ENCODE measurements at regions not wholly inside any gene's neighbourhood (a gene's known extent, or its start where the extent isn't known, plus 50 kb on each side); places are given as distances from the start of the nearest gene placed in this dataset.
A peak's percentile ranks its signal among the peaks of the same experiment; 100 is the strongest.

DNA sequence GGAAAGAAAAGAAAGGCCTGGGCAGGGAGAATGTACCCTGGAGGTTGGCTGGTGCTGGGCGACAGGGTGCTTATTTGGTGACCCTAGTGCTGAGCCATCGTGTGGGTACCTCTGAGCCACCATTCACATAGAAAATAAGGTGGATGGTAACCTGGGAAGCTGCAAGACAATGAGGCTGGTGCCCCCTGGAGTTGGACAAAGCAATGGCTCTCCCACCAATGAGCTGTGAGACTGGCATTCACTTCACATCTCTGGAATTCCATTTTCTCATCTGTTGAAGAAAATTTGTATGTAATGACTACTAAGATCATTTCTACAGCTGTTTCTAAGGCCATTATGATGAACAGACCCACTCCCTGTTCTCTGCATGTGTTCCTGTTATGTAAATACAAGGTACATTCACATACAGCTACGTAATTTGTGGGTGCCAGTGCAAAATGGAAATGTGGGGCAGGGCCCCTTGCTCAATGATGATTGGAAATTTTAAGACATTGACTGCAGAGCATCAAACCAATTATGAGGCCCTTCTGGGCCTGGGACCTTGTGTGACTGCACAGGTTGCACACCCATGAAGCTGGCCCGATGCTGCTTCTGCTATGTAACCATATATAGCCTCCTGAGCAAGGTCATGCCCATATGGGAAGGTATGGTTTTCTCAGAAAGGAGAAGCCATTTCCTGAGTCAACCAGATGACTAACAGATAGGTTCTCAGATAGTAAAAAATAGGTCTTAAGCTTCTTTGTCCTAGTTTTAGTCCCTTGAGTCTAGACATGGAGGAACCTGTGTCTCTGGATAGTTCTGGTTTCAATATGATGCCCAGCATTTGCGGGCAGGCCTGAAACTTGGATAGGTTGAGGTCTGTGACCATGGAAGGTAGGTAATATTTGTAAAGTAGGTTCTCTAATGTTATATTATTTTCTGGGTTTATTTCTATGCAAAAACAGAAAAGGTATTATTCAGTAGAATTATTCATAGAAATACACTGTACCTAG lies 63.4 kb upstream of the IGF1 start:
- H3K9me3 ChIP-seq (ENCODE audit: low read depth) = no peaks in the 10 kb centered on the region
- no peak overlapping the region for H3K4me3 ChIP-seq
- H3K9ac ChIP-seq = no peak overlapping the region
- H3K27ac Mint-ChIP-seq = no peak overlapping the region
- no peaks in the 10 kb centered on the region for H3F3A ChIP-seq (ENCODE audit: low read depth)
- peaks cover 4% of the 10 kb centered on the region for H3K4me1 Mint-ChIP-seq
- no peak overlapping the region for H2AFZ ChIP-seq (replicated peaks)
- no peaks in the 10 kb centered on the region for H3K36me3 ChIP-seq
- H3K4me3 Mint-ChIP-seq = no peak overlapping the region
- H4K20me1 ChIP-seq (ENCODE audit: low read depth) = no peaks in the 10 kb centered on the region
- no peaks in the 10 kb centered on the region for H3K79me2 ChIP-seq (ENCODE audit: low read depth)
- peaks cover 4% of the 10 kb centered on the region for H3K27me3 Mint-ChIP-seq (ENCODE audit: insufficient read depth, low read depth)
- no peak overlapping the region for H3K4me2 ChIP-seq
- H3K4me1 ChIP-seq = peaks cover 7% of the 10 kb centered on the region
- DNase-seq (ENCODE audit: low spot score) = no peak
- no peaks in the 10 kb centered on the region for H3K9me3 Mint-ChIP-seq
- TF ChIP-seq EZH2 (IDR thresholded peaks at IDR 0.05) (no peak), EZH2phosphoT487 (IDR thresholded peaks at IDR 0.05) (no peak)
- TF ChIP-seq, protein P1, sequence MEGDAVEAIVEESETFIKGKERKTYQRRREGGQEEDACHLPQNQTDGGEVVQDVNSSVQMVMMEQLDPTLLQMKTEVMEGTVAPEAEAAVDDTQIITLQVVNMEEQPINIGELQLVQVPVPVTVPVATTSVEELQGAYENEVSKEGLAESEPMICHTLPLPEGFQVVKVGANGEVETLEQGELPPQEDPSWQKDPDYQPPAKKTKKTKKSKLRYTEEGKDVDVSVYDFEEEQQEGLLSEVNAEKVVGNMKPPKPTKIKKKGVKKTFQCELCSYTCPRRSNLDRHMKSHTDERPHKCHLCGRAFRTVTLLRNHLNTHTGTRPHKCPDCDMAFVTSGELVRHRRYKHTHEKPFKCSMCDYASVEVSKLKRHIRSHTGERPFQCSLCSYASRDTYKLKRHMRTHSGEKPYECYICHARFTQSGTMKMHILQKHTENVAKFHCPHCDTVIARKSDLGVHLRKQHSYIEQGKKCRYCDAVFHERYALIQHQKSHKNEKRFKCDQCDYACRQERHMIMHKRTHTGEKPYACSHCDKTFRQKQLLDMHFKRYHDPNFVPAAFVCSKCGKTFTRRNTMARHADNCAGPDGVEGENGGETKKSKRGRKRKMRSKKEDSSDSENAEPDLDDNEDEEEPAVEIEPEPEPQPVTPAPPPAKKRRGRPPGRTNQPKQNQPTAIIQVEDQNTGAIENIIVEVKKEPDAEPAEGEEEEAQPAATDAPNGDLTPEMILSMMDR (IDR thresholded peaks at IDR 0.05) = peak; percentile 28
- H3K27ac ChIP-seq = no peak overlapping the region
- no peaks in the 10 kb centered on the region for H3K27me3 ChIP-seq
- no peaks in the 10 kb centered on the region for H3K36me3 Mint-ChIP-seq

- Mint-ChIP-seq H3K27me3 (ENCODE audit: insufficient read depth, low read depth) (peaks cover 4% of the 10 kb centered on the region), H3K36me3 (no peaks in the 10 kb centered on the region), H3K9me3 (no peaks in the 10 kb centered on the region), H3K27ac (no peak overlapping the region), H3K4me1 (peaks cover 4% of the 10 kb centered on the region), H3K4me3 (no peak overlapping the region)
- Histone ChIP-seq H3K4me3 (no peak overlapping the region), H2AFZ (replicated peaks) (no peak overlapping the region), H3K27me3 (no peaks in the 10 kb centered on the region), H3K27ac (no peak overlapping the region), H4K20me1 (ENCODE audit: low read depth) (no peaks in the 10 kb centered on the region), H3K9me3 (ENCODE audit: low read depth) (no peaks in the 10 kb centered on the region), H3K36me3 (no peaks in the 10 kb centered on the region), H3K4me2 (no peak overlapping the region), H3F3A (ENCODE audit: low read depth) (no peaks in the 10 kb centered on the region), H3K4me1 (peaks cover 3% of the 10 kb centered on the region), H3K9ac (no peak overlapping the region), H3K79me2 (ENCODE audit: low read depth) (no peaks in the 10 kb centered on the region)
- TF ChIP-seq EZH2 (IDR thresholded peaks at IDR 0.05) (no peak), EZH2phosphoT487 (IDR thresholded peaks at IDR 0.05) (no peak)
- TF ChIP-seq, protein P1 (IDR thresholded peaks at IDR 0.05) = no peak
- DNase-seq (ENCODE audit: low spot score) = no peak
These were observed 62.6 kb upstream of the IGF1 start for GRCh38 chr12:102542816-102543440.

DNA sequence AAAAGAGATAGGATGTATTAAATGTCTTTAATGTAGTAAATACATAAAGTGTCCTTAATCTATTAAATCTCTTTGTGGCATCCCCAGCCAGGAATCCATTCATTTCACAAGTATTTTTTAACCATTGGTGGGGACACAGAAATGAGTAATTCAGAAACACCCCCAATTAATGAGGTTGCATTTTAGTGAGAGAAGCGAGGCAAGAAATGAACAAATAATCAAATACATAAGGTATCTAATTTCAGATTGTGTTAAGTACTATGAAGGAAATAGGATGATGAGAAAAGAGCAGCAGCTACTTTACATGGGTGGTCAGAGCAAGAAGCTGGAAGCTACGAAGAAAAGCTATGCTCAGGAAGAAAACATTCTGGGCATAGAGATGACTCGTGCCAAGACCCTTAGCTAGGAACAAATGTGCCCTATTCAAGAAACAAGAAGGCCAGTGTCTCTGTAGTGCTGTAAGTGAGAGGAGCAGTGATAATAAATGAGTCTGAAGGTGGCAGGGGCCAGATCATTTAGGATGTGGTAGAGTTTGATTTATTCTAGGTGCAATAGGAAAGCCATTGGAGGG lies 60.5 kb upstream of the IGF1 start:
- H3K4me2 ChIP-seq = no peak overlapping the region
- no peak overlapping the region for H3K9ac ChIP-seq
- H3K27me3 ChIP-seq = no peaks in the 10 kb centered on the region
- Mint-ChIP-seq H3K9me3 (no peaks in the 10 kb centered on the region), H3K4me3 (no peak overlapping the region), H3K36me3 (no peaks in the 10 kb centered on the region), H3K27me3 (ENCODE audit: insufficient read depth, low read depth) (peaks cover 4% of the 10 kb centered on the region), H3K4me1 (peaks cover 4% of the 10 kb centered on the region), H3K27ac (no peak overlapping the region)
- H3K79me2 ChIP-seq (ENCODE audit: low read depth) = no peaks in the 10 kb centered on the region
- H4K20me1 ChIP-seq (ENCODE audit: low read depth) = no peaks in the 10 kb centered on the region
- H3K4me1 ChIP-seq = peaks cover 3% of the 10 kb centered on the region
- H3K4me3 ChIP-seq = no peak overlapping the region
- no peak overlapping the region for H3K27ac ChIP-seq
- H3F3A ChIP-seq (ENCODE audit: low read depth) = no peaks in the 10 kb centered on the region
- no peaks in the 10 kb centered on the region for H3K9me3 ChIP-seq (ENCODE audit: low read depth)
- no peaks in the 10 kb centered on the region for H3K36me3 ChIP-seq
- TF ChIP-seq EZH2phosphoT487 (IDR thresholded peaks at IDR 0.05) (no peak), EZH2 (IDR thresholded peaks at IDR 0.05) (no peak)
- TF ChIP-seq, protein P1 (IDR thresholded peaks at IDR 0.05) = no peak
- H2AFZ ChIP-seq (replicated peaks) = no peak overlapping the region
- DNase-seq (ENCODE audit: low spot score) = no peak

All from neural progenitor cell (in vitro differentiated cells).